HG02973 (cell line): ENCODE measurements at regions not wholly inside any gene's neighbourhood (a gene's known extent, or its start where the extent isn't known, plus 50 kb on each side); places are given as distances from the start of the nearest gene placed in this dataset.

Experiments used
- ATAC-seq: cut with Tn5 transposase; IDR thresholded peaks from one replicate; pipeline ENCODE4 v1.9.1; 2021; ENCODE audit warnings: moderate library complexity; ENCODE audit not compliant: unreplicated experiment

DNA sequence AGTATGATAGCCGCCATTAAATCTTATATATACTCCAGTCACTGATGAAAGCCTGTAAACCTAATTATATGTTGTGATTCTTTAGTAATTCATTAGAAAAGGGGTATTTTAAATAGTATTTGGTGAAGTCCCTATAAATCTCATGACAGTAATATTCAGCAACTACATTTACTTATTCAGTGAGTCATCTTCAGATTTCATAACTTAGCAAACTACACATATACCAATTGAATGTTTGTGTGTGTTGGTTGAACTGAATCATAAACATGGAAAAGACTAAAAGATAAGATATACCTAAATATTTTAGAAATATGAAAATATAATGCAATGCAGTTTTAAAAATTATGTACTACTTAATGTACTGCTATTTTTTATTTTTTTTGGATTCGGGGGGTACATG, 1050.4 kb downstream of the MAT2B start:
- ATAC-seq, result no peak

GRCh38 chr5:164560216-164560615, 1054.8 kb downstream of the MAT2B start:
- ATAC-seq, result no peak

DNA sequence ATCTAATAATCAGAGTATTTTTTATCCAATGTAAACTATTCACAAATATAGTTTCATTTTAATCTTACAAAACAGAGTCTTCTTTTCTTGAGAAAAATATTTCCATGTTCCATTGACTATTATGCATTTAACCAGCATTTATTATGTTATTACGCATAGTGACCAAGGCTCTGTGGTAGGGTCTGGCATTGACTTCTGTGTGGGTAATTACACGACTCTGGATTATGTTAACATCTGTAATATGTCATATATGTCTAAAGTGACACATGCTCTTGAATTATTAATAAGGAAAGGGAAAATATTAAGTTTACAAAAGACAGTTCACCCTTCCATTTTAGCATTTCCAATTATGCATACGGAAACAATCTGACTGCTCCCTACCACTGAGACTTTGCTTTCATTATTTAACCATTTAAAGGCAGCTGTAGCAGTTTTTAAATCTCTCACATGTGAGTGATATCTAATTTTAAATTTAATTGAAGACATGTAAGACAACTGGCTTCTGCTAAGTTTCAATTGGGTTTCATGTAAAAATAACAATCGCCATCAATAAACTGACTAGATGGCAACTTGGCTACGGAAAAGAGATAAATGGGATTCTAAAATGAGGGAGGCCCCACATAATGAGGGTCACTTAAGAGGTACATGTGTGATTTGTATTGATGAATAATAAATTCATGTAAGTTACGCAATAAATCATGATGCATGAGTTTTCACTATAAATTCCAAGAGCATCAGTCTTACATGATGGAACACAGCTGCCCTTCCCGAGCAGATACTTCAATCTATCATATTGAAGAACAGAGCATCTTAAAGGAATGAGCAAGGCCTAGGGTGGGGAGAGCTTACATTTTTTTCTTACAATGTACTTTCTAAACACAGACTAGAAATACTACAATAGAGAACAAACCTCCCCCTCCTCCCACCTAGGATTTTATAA, 1056.8 kb downstream of the MAT2B start:
- ATAC-seq, result no peak

- ATAC-seq, result no peak
These were observed 1058.0 kb downstream of the MAT2B start for GRCh38 chr5:164563370-164563769.

- no peak for ATAC-seq
These were observed 1068.0 kb downstream of the MAT2B start for GRCh38 chr5:164573397-164573796.

- no peak for ATAC-seq
These were observed 1071.8 kb downstream of the MAT2B start for GRCh38 chr5:164577201-164577600.

GRCh38 chr5:164577742-164578141, 1072.3 kb downstream of the MAT2B start:
- no peak for ATAC-seq

GRCh38 chr5:164578401-164578800, 1073.0 kb downstream of the MAT2B start:
- ATAC-seq, result no peak

DNA sequence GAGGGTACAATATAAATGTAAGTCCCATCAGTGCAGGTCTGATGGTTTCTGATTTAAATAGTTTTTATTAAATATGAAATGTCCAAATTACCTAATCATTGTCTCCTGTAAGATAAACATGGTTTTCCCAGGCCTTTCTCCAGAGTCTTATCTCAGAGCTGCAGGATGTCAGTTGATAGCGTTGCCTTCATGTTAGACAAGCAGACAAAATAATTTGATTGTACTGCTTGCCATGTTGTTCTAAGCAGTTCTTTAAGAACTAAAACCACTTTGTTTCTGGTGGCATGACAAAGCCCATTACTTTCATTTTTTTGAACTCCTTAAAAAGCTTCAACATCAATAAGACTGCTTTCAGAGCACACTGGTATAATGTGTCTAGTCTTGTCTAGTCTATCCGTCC, 1073.5 kb downstream of the MAT2B start:
- ATAC-seq, result no peak

- ATAC-seq, result no peak
These were observed 1074.7 kb downstream of the MAT2B start for GRCh38 chr5:164580155-164580554.

DNA sequence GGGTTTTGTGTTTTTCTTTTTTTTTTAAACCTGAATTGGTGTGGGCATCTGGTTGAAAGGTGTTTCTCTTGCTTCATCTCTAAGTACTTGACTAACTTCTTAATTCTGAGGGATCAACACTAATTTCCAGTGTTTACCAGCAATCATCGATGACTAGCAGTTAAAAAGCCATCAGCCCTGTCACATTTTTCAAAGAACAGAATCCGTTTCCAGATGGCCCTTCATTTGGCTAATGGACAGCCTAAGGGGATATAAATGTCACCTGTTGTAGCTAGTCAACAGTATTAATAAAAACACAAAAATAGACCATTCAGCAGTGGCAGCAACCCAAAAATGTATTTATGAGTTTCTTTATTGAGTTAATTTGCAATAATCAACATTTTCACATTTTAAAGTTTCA, 1076.5 kb downstream of the MAT2B start:
- ATAC-seq, result no peak

DNA sequence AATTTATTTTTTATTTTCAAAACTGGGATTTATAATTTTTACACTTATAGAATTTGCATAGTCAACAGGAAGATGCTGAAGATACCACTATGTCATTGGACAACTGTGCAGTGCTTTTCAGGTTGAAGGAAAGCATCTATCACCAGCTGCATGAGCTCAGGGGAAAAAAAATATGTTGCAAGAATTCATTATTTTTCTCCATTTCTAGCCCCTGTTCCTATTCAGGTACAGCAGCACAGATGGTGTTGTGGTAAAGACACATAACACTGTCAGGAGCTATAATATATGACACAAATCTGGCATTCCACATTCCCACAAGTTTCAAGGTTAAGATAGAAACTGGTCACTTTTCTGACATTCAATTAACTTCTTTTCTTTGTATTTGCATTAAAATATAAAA, 1088.6 kb downstream of the MAT2B start:
- no peak for ATAC-seq

GRCh38 chr5:164597293-164597900, 1092.0 kb downstream of the MAT2B start:
- ATAC-seq, result peak; percentile 88

- ATAC-seq, result no peak
These were observed 1094.9 kb downstream of the MAT2B start for GRCh38 chr5:164600274-164600673.

- ATAC-seq, result no peak
These were observed 1095.6 kb downstream of the MAT2B start for GRCh38 chr5:164600929-164601535.

- ATAC-seq, result no peak
These were observed 1103.1 kb downstream of the MAT2B start for GRCh38 chr5:164608507-164608906.

GRCh38 chr5:164610374-164610773, 1105.0 kb downstream of the MAT2B start:
- ATAC-seq, result no peak

DNA sequence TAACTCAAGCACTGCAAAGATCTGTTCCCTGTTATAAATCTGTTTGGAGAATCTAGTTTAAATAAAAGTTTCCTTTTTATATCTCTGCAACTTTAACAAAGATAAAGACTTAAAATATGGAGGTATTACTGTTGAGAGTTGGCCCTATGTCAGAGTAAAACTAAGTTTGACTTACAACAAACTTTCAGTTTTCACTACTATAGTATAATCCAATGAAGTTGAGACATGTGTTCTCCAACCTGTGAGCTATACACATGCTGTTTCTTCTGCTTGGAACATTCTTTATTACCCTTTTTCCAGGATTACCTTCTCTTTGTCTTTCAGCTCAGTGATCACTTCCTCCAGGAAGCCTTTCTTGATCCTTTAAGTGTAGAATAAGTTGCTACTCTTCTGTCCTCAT, 1109.3 kb downstream of the MAT2B start:
- no peak for ATAC-seq

- ATAC-seq, result no peak
These were observed 1111.9 kb downstream of the MAT2B start for GRCh38 chr5:164617290-164617689.

- ATAC-seq, result no peak
These were observed 1121.6 kb downstream of the MAT2B start for GRCh38 chr5:164627021-164627420.

GRCh38 chr5:164636456-164636855, 1131.0 kb downstream of the MAT2B start:
- no peak for ATAC-seq

DNA sequence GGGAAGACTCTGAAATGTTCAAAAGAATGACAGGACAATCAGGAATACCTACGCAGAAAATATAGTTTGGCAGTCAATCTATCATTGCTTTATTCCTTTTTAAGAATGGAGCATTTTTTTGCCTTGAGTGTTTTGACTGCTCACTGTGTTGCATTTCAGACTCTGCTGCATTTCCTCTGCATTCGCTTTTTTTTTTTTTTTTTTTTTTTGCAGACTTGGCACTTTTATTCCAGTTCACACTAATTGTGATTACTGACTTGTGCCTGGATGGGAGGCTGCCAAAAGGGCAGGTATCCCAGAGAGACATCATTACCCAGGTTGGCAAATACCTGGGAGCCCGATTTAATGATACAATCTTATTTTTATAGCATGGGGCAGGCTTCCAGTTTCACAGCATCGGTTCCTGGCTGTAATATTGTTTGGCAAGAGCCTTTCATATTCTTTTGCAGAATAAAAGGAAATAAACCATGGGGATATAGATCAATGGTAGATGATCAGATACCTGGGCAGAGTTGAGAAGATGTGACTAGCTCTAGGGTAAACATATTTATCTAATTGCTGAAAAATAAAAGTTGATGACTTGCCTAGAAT, 1132.6 kb downstream of the MAT2B start:
- ATAC-seq, result no peak
